ENCODE measurements at regions not wholly inside any gene's neighbourhood (a gene's known extent, or its start where the extent isn't known, plus 50 kb on each side); places are given as distances from the start of the nearest gene placed in this dataset.

DNA sequence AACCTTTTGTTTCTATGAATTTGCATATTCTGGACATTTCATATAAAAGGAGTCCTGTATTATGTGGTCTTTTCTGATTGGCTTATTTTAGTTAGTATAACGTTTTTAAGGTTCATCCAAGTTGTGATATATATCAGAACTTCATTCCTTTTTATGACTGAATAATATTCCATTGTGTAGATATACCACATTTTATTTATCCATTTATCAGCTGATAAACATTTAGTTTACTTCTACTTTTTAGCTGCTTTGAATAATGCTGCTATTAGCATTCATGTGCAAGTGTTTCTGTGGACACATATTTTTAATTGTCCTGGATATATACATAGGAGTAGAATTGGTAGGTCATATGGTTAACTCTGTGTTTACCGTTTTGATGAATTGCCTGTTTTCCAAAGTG, 498.5 kb upstream of the ADAMTS9 start:
- TF ChIP-seq, protein P1, sequence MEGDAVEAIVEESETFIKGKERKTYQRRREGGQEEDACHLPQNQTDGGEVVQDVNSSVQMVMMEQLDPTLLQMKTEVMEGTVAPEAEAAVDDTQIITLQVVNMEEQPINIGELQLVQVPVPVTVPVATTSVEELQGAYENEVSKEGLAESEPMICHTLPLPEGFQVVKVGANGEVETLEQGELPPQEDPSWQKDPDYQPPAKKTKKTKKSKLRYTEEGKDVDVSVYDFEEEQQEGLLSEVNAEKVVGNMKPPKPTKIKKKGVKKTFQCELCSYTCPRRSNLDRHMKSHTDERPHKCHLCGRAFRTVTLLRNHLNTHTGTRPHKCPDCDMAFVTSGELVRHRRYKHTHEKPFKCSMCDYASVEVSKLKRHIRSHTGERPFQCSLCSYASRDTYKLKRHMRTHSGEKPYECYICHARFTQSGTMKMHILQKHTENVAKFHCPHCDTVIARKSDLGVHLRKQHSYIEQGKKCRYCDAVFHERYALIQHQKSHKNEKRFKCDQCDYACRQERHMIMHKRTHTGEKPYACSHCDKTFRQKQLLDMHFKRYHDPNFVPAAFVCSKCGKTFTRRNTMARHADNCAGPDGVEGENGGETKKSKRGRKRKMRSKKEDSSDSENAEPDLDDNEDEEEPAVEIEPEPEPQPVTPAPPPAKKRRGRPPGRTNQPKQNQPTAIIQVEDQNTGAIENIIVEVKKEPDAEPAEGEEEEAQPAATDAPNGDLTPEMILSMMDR (IDR thresholded peaks at IDR 0.05): no peak
- TF ChIP-seq ZFX (IDR thresholded peaks at IDR 0.05; ENCODE audit: borderline replicate concordance): no peak
